GM12891 (cell line): ENCODE measurements at regions not wholly inside any gene's neighbourhood (a gene's known extent, or its start where the extent isn't known, plus 50 kb on each side); places are given as distances from the start of the nearest gene placed in this dataset.

ENCODE experiments used
- POLR2A ChIP-seq: IDR thresholded peaks from 2 replicates; pipeline ENCODE4 v1.6.1; 2011; ENCODE audit warnings: low read depth, low read length, control low read depth
- POLR2AphosphoS5 ChIP-seq: IDR thresholded peaks from 2 replicates; pipeline ENCODE4 v1.6.1; 2011; ENCODE audit warnings: low read depth, low read length, control low read depth
- POU2F2 ChIP-seq: IDR thresholded peaks from 2 replicates; pipeline ENCODE4 v1.6.1; 2011; ENCODE audit warnings: low read depth, mild to moderate bottlenecking, control low read depth, low read length, moderate library complexity

- TF ChIP-seq POLR2A (no peak), POLR2AphosphoS5 (no peak), POU2F2 (no peak)
Measured at GRCh38 chr3:43855674-43856299, 165.0 kb downstream of the ABHD5 start.
